Tibial nerve (tissue), 4 donors: ENCODE measurements at regions not wholly inside any gene's neighbourhood (a gene's known extent, or its start where the extent isn't known, plus 50 kb on each side); places are given as distances from the start of the nearest gene placed in this dataset.
"Not testable (repeated sequence)": the region's sequence is repeated elsewhere in the genome, so short reads cannot be mapped to it uniquely, and the experiment has no call there.

ENCODE experiments used
- DNase-seq, 2 donors: peaks; one replicate each; pipeline ENCODE4 v3.0.0-alpha.2; 2019; ENCODE audit warnings: low spot score in 2 of 2
- H3K27ac ChIP-seq, 4 donors: fragments of 200-600 bp; sonication (generic) in 3 of 4; one replicate each; pipeline ENCODE4 v1.5.1; 2017 to 2019; ENCODE audit warnings: mild to moderate bottlenecking in 1 of 4
- H3K27me3 ChIP-seq, 2 donors: fragments of 200-600 bp; sonication (generic) in 1 of 2; one replicate each; pipeline versions ENCODE4 v1.5.1 to v1.6.0; 2017 to 2019
- H3K36me3 ChIP-seq, 3 donors: fragments of 200-600 bp; sonication (generic); one replicate each; pipeline ENCODE4 v1.5.1; 2018 to 2019
- H3K4me1 ChIP-seq, 4 donors: fragments of 200-600 bp; sonication (generic) in 3 of 4; one replicate each; pipeline ENCODE4 v1.5.1; 2017 to 2019
- H3K4me3 ChIP-seq, 4 donors: fragments of 200-600 bp; sonication (generic) in 3 of 4; one replicate each; pipeline ENCODE4 v1.5.1; 2017 to 2019; ENCODE audit warnings: mild to moderate bottlenecking in 1 of 4, moderate library complexity in 1 of 4
- H3K9me3 ChIP-seq, 4 donors: fragments of 200-600 bp; sonication (generic) in 3 of 4; one replicate each; pipeline ENCODE4 v1.5.1; 2017 to 2019
- CTCF ChIP-seq, 5 experiments: fragments of 200-600 bp in 3 of 5; fragments of 450-650 bp in 2 of 5; sonication (generic) in 3 of 5; IDR thresholded peaks; one replicate each; pipeline ENCODE4 v1.5.1; 2016 to 2019; ENCODE audit warnings: antibody characterized with exemption in 5 of 5, mild to moderate bottlenecking in 3 of 5, moderate library complexity in 2 of 5
- EP300 ChIP-seq, 2 donors: sonication (generic); formaldehyde crosslinking; IDR thresholded peaks; one replicate each; pipeline ENCODE4 v1.6.1; 2017; ENCODE audit warnings: antibody characterized with exemption in 2 of 2, mild to moderate bottlenecking in 1 of 2
- POLR2A ChIP-seq, 2 donors: fragments of 450-650 bp; IDR thresholded peaks; one replicate each; pipeline ENCODE4 v1.6.1; 2017; ENCODE audit warnings: antibody characterized with exemption in 2 of 2, mild to moderate bottlenecking in 2 of 2, moderate library complexity in 2 of 2
- WGBS, 2 donors: methylation state at CpG; one replicate each; pipeline ENCODE4 v1.1.5; 2018; 5-methylcytosine and 5-hydroxymethylcytosine counted together

DNA sequence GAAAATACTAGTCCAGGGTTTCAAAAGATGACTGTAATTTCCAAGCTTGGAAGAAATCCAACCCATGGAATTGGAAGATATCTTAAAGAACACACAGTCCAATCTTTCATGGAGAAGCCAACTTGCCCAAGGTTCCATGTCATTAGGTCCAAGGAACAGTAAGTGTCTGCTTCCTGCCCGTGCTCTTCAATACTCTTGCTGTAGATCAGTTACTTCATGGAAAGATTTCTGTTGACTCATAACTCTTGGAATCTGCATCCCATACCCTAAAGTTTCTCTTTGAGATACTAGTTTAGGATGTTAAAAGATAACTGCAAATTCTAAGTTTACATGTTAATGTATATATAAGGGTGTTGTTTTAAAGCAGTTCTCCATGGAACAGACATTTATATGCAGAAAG, 127.9 kb upstream of the SLC13A1 start:
- Histone ChIP-seq H3K36me3 (no peaks in the 10 kb centered on the region), H3K4me1 (no peaks in the 10 kb centered on the region), H3K27me3 (no peaks in the 10 kb centered on the region), H3K9me3 (peaks cover 0 to 36% (median 0%) of the 10 kb centered on the region in 4 donors), H3K27ac (no peak overlapping the region), H3K4me3 (no peak overlapping the region)
- TF ChIP-seq CTCF (IDR thresholded peaks at IDR 0.05) = no peak
- TF ChIP-seq POLR2A (IDR thresholded peaks at IDR 0.05) = no peak
- no peak for TF ChIP-seq EP300 (IDR thresholded peaks at IDR 0.05)
- DNase-seq = no peak
- WGBS, 2 donors = 80 to 81% methylated on average over 1 of the region's 1 CpG

DNA sequence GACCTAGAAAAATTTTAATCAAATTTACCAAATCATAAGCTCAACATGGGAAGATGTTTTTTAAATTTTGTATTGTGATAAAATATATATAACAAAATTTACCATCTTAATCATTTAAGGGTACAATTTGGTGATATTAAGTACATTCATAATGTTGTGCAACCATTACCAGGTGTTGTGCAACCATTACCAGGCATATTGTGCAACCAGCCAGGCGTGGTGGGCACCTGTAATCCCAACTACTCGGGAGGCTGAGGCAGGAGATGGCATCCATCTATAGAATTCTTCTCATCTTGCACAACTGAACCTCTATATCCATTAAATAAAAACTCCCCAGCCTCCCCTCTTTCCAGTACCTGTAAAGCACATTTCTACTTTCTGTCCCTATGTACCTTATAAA, 124.5 kb upstream of the SLC13A1 start:
- DNase-seq = no peak
- WGBS, 2 donors = 52 to 58% methylated on average over 2 of the region's 2 CpGs
- Histone ChIP-seq H3K27me3 (no peaks in the 10 kb centered on the region), H3K4me1 (no peaks in the 10 kb centered on the region), H3K27ac (no peak overlapping the region), H3K4me3 (no peak overlapping the region), H3K9me3 (peaks cover 0 to 22% (median 0%) of the 10 kb centered on the region in 4 donors), H3K36me3 (no peaks in the 10 kb centered on the region)
- TF ChIP-seq EP300 (IDR thresholded peaks at IDR 0.05) (no peak), CTCF (IDR thresholded peaks at IDR 0.05) (no peak), POLR2A (IDR thresholded peaks at IDR 0.05) (no peak)

DNA sequence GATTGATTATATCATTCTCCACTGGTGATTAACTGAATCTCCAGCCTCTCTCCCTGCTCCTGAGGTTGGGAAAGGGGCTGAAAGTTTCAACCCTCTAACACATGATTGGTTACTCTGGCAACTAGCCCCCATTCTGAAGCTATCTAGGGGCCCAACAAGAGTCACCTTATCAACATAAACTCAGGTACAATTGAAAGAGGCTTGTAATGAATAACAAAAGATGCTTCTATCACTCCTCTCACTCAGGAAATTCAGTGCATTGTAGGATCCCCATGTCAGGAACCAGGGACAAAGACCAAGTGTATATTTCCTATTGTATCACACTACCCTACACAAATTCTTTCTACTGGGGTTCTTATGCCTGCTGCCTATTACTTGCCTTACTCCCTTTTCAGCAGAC, 123.9 kb upstream of the SLC13A1 start:
- Histone ChIP-seq H3K27ac (no peak overlapping the region), H3K27me3 (no peaks in the 10 kb centered on the region), H3K4me3 (no peak overlapping the region), H3K4me1 (no peaks in the 10 kb centered on the region), H3K9me3 (peaks cover 0 to 22% (median 0%) of the 10 kb centered on the region in 4 donors), H3K36me3 (no peaks in the 10 kb centered on the region)
- no peak for TF ChIP-seq EP300 (IDR thresholded peaks at IDR 0.05)
- TF ChIP-seq POLR2A (IDR thresholded peaks at IDR 0.05) = no peak
- TF ChIP-seq CTCF (IDR thresholded peaks at IDR 0.05) = no peak
- no peak for DNase-seq

DNA sequence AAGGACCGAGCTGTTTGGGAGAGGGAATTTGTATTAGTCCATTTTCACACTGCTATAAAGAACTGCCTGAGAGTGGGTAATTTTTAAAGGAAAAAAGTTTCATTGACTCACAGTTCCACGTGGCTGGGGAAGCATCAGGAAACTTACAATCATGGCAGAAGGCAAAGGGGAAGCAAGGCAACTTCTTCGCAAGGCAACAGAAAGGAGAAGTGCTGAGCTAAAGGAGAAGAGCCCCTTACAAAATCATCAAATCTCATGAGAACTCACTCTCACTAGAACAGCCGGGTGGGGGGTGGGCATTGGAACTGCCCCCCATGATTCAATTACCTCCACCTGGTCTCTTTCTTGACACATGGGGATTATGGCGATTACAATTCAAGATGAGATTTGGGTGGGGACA, 121.8 kb upstream of the SLC13A1 start:
- not testable (repeated sequence) for H3K4me1 ChIP-seq, H3K27ac ChIP-seq
- 79 to 83% methylated on average over 5 of the region's 5 CpGs for WGBS, 2 donors

DNA sequence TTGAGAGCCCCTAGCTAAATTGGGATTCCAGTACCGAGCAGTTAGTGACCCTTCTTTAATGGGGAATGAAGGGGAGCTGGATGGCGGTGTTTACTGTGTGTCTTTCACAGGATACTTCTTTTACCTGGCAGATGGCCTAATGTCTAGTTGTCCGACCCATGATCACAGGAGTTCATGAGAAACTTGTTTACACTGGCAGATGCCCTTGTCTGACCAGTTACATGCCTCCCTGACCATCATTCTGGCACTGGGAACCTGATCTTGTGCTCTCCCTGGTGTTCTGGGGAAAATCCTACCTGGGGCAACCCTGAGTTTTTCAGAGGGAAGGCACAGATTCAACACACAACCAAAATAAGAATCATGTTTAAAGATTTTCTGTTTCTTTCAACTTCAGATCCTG, 120.1 kb upstream of the SLC13A1 start:
- DNase-seq = no peak
- H3K4me3 ChIP-seq = no peak overlapping the region
- H3K9me3 ChIP-seq = peaks cover 0 to 22% (median 0%) of the 10 kb centered on the region in 4 donors
- no peak overlapping the region for H3K27ac ChIP-seq
- TF ChIP-seq CTCF (IDR thresholded peaks at IDR 0.05) (no peak), POLR2A (IDR thresholded peaks at IDR 0.05) (no peak), EP300 (IDR thresholded peaks at IDR 0.05) (no peak)
- no peaks in the 10 kb centered on the region for H3K36me3 ChIP-seq
- H3K4me1 ChIP-seq = no peaks in the 10 kb centered on the region
- no peaks in the 10 kb centered on the region for H3K27me3 ChIP-seq
- WGBS, 2 donors = 72 to 90% methylated on average over 3 of the region's 3 CpGs

More for the DNA sequence above, 121.8 kb upstream of the SLC13A1 start:
- H3K27me3 ChIP-seq, DNase-seq, H3K4me3 ChIP-seq, H3K36me3 ChIP-seq: not testable (repeated sequence)
- peaks cover 0 to 22% (median 0%) of the 10 kb centered on the region in 4 donors for H3K9me3 ChIP-seq

DNA sequence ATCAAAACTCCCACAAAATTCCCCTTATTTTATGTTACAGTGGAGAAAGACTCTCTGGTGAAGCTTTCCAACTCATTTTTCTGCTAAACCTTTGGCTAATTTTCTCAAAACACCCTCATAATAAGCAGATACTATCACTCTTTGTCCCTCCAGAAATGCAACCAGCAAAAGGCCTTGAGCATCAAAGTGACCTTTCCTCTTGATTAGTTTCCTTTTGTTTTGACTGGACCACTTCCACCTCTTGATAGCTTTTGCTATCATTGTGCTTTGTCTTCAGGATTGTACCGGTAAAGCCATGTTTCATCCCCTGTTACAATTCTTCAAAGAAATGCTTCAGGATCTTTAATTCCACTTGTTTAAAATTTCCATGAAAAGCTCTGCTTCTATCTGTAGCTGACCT, 115.1 kb upstream of the SLC13A1 start:
- Histone ChIP-seq H3K36me3 (no peaks in the 10 kb centered on the region), H3K27me3 (no peaks in the 10 kb centered on the region), H3K27ac (no peak overlapping the region), H3K4me1 (no peaks in the 10 kb centered on the region), H3K9me3 (no peaks in the 10 kb centered on the region), H3K4me3 (no peak overlapping the region)
- WGBS, 2 donors = 26 to 41% methylated on average over 1 of the region's 1 CpG
- DNase-seq = no peak
- TF ChIP-seq POLR2A (IDR thresholded peaks at IDR 0.05) (no peak), EP300 (IDR thresholded peaks at IDR 0.05) (no peak), CTCF (IDR thresholded peaks at IDR 0.05) (no peak)
